22Rv1 (cell line): ENCODE measurements at regions not wholly inside any gene's neighbourhood (a gene's known extent, or its start where the extent isn't known, plus 50 kb on each side); places are given as distances from the start of the nearest gene placed in this dataset.

Experiments used
- ZFX ChIP-seq: fragments of 450-650 bp; IDR thresholded peaks from 2 replicates; pipeline ENCODE4 v1.6.1; 2017; ENCODE audit warnings: antibody characterized with exemption, borderline replicate concordance
- TF ChIP-seq, protein P1 (sequence below): fragments of 450-650 bp; IDR thresholded peaks from 2 replicates; pipeline ENCODE4 v1.5.1; 2017; ENCODE audit warnings: mild to moderate bottlenecking

DNA sequence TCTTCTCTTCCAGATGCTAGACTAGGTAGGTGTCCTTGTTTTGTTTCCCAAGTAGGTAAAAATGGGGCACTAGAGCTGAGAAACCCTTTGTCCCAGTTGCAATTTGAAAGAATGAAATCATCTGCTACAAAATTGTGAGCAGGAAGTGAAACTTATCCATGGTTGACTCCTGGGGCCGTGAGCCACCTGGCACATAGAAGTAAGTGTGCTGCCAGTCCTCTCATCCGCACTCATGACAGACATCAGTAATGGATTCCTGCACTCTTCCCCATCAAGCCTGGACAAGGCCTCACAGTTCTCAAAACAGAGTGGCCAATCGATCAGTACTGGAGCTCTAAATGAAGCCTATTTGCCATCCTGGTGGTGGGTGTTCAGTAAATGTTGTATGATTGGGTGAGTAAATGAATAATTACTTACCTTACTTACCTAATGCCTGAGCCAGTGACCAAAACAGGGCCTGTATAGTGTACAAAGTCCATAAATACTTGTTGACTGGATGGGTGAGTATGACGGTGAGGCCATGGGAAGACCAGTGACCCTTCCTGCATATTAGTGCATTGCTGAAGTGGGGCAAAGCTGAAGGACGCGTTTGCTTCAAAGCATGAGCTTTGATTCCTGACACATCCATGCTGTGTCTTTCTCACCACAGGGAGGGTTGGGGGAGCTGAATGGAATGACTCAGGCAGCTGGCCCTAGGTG, 68.9 kb upstream of the HEPHL1 start:
- TF ChIP-seq, protein P1, sequence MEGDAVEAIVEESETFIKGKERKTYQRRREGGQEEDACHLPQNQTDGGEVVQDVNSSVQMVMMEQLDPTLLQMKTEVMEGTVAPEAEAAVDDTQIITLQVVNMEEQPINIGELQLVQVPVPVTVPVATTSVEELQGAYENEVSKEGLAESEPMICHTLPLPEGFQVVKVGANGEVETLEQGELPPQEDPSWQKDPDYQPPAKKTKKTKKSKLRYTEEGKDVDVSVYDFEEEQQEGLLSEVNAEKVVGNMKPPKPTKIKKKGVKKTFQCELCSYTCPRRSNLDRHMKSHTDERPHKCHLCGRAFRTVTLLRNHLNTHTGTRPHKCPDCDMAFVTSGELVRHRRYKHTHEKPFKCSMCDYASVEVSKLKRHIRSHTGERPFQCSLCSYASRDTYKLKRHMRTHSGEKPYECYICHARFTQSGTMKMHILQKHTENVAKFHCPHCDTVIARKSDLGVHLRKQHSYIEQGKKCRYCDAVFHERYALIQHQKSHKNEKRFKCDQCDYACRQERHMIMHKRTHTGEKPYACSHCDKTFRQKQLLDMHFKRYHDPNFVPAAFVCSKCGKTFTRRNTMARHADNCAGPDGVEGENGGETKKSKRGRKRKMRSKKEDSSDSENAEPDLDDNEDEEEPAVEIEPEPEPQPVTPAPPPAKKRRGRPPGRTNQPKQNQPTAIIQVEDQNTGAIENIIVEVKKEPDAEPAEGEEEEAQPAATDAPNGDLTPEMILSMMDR, result no peak
- no peak for TF ChIP-seq ZFX
